Heart left ventricle (tissue), 16 donors: ENCODE measurements at regions not wholly inside any gene's neighbourhood (a gene's known extent, or its start where the extent isn't known, plus 50 kb on each side); places are given as distances from the start of the nearest gene placed in this dataset.

Experiments used
- ATAC-seq, 4 donors: fragments of 200-7000 bp; cut with Tn5 transposase; one replicate each; pipeline ENCODE4 v1.9.1; 2020 to 2022; ENCODE audit warnings: moderate library complexity in 4 of 4, mild to moderate bottlenecking in 3 of 4, moderate number of reproducible peaks in 1 of 4
- DNase-seq, 5 donors: peaks; one replicate each; pipeline ENCODE4 v3.0.0-alpha.2; 2020
- H3K27ac ChIP-seq, 12 donors: fragments of 200-600 bp; sonication (generic) in 4 of 12; one replicate each; pipeline versions ENCODE4 v1.5.0 to v1.8.0; 2016 to 2022; ENCODE audit warnings: mild to moderate bottlenecking in 2 of 12
- H3K27me3 ChIP-seq, 9 donors: fragments of 200-600 bp; sonication (generic) in 2 of 9; one replicate each; pipeline versions ENCODE4 v1.5.1 to v1.8.0; 2016 to 2022; ENCODE audit warnings: mild to moderate bottlenecking in 3 of 9
- H3K36me3 ChIP-seq, 9 donors: fragments of 200-600 bp; sonication (generic) in 2 of 9; one replicate each; pipeline versions ENCODE4 v1.5.0 to v1.8.0; 2018 to 2022; ENCODE audit warnings: mild to moderate bottlenecking in 2 of 9
- H3K4me1 ChIP-seq, 12 donors: fragments of 200-600 bp; sonication (generic) in 4 of 12; one replicate each; pipeline versions ENCODE4 v1.5.0 to v1.8.0; 2016 to 2022; ENCODE audit warnings: mild to moderate bottlenecking in 3 of 12
- H3K4me3 ChIP-seq, 12 donors: fragments of 200-600 bp; sonication (generic) in 4 of 12; one replicate each; pipeline versions ENCODE4 v1.5.0 to v1.8.0; 2017 to 2022; ENCODE audit warnings: mild to moderate bottlenecking in 9 of 12, moderate library complexity in 4 of 12
- H3K9me3 ChIP-seq, 12 donors: fragments of 200-600 bp; sonication (generic) in 4 of 12; one replicate each; pipeline versions ENCODE4 v1.5.0 to v1.8.0; 2016 to 2022; ENCODE audit warnings: mild to moderate bottlenecking in 1 of 12
- POLR2A ChIP-seq, 2 donors: fragments of 450-650 bp; IDR thresholded peaks; one replicate each; pipeline ENCODE4 v1.6.1; 2017; ENCODE audit warnings: antibody characterized with exemption in 2 of 2, mild to moderate bottlenecking in 2 of 2, moderate library complexity in 2 of 2
- WGBS, 4 donors: extraction: QIAGEN DNeasy Blood & Tissue Kit in 2 of 4; methylation state at CpG; one replicate each; pipeline versions ENCODE4 v1.1.5 to v1.1.7; 2013 to 2018; 5-methylcytosine and 5-hydroxymethylcytosine counted together
- intact Hi-C, 10 donors: fragments of 100-400 bp; cut with DNase I; formaldehyde crosslinking; loops; one replicate each; pipeline versions ENCODE4 v1.11.1 to v1.14.2; 2022
- TF ChIP-seq, protein P1 (sequence below), 12 donors: fragments of 200-600 bp; sonication (generic) in 4 of 12; IDR thresholded peaks; one replicate each; pipeline versions ENCODE4 v1.5.0 to v1.8.0; 2018 to 2022; ENCODE audit warnings: antibody characterized with exemption in 12 of 12, mild to moderate bottlenecking in 5 of 12
- donor health status: ischemic (EF 13 %, LVEDD 7.1; RV severe dilation, severe dysfunction).
- donor health status: healthy with polysubstance abuse.
- donor health status: DM: no; HTN: yes; CAD: no.
- donor health status: DM: no; HTN: no; CAD: no.
- donor health status: ischemic (EF 25% LVEDD 6.9; RV normal size, moderate dysfunction).
- donor health status: ischemic (EF 25% LVEDD 5.7; RV mildly dilated, moderate dysfunction).
- donor health status: healthy.
- donor health status: DM: yes; HTN: yes; CAD: no.
- donor health status: ischemic (EF 35%, LVEDD 5.7; RV mildly dilated, moderate dysfunction).
- donor health status: nonischemic (EF 11% LVEDD 7.7; RV severe dilation, severe dysfunction).
- donor health status: DM: yes; HTN: yes; CAD: no.
- donor health status: PGD.
- donor health status: ischemic (EF 29% LVEDD 5.4; RV normal size, mild dysfunction).
- donor health status: nonischemic (EF 23%, LVEDD 6.1; RV moderate dilation, normal function).

DNA sequence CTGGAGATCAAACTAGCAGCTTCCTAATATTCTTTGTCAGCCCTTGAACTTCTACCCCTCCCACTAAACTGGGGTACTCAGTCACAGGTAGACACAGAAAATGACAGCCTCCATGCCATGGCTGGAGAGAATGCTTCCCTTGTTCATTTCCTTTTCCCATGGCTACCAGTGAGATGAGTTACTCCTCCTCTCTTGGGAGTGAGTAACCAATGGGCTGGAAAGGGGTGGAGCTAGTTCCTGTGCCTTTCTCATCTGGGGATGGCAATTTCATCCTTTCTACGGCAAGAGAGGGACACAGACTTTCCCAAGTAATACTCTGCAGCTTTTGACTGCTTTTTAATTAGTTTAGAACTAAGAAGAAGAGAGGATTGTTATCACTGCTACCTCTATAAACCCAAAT is 1045.6 kb upstream of the WWC1 start:
- Histone ChIP-seq H3K27me3 (no peaks in the 10 kb centered on the region), H3K4me3 (no peak overlapping the region), H3K27ac (no peak overlapping the region), H3K4me1 (no peaks in the 10 kb centered on the region), H3K36me3 (no peaks in the 10 kb centered on the region), H3K9me3 (no peaks in the 10 kb centered on the region)
- TF ChIP-seq, protein P1, sequence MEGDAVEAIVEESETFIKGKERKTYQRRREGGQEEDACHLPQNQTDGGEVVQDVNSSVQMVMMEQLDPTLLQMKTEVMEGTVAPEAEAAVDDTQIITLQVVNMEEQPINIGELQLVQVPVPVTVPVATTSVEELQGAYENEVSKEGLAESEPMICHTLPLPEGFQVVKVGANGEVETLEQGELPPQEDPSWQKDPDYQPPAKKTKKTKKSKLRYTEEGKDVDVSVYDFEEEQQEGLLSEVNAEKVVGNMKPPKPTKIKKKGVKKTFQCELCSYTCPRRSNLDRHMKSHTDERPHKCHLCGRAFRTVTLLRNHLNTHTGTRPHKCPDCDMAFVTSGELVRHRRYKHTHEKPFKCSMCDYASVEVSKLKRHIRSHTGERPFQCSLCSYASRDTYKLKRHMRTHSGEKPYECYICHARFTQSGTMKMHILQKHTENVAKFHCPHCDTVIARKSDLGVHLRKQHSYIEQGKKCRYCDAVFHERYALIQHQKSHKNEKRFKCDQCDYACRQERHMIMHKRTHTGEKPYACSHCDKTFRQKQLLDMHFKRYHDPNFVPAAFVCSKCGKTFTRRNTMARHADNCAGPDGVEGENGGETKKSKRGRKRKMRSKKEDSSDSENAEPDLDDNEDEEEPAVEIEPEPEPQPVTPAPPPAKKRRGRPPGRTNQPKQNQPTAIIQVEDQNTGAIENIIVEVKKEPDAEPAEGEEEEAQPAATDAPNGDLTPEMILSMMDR (IDR thresholded peaks at IDR 0.05) = no peak
- no peak for TF ChIP-seq POLR2A (IDR thresholded peaks at IDR 0.05)
- intact Hi-C loops = no loop called here
- DNase-seq (no peak), ATAC-seq (no peak)
- 50 to 62% (median 58%) methylated on average over 1 of the region's 1 CpG for WGBS, 4 donors

DNA sequence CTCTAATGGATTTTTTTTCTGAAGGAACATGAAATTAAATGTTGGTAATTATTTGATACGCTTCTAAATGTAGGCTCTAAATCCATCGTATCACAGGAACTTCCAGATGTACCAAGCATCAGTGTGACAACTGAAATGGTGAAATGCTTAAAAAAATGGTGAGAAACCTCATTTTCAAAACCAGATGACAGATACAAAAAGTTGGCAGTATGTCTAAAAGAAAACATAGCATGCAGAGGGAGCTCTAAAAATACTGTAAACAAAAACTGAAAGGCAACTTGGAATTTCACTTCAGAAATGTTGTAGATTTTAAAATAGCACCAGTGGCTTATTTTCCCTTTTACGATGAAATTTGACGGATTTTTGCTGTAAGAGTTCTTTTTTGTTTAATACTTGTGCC is 1043.6 kb upstream of the WWC1 start:
- ATAC-seq (no peak), DNase-seq (no peak)
- Histone ChIP-seq H3K9me3 (no peaks in the 10 kb centered on the region), H3K4me3 (no peak overlapping the region), H3K36me3 (no peaks in the 10 kb centered on the region), H3K27me3 (peaks cover 0 to 4% (median 0%) of the 10 kb centered on the region in 9 donors), H3K27ac (no peak overlapping the region), H3K4me1 (no peaks in the 10 kb centered on the region)
- TF ChIP-seq, protein P1 (IDR thresholded peaks at IDR 0.05) = no peak
- TF ChIP-seq POLR2A (IDR thresholded peaks at IDR 0.05) = no peak
- 79 to 81% (median 80%) methylated on average over 4 of the region's 4 CpGs for WGBS, 4 donors
- intact Hi-C loops = no loop called here

DNA sequence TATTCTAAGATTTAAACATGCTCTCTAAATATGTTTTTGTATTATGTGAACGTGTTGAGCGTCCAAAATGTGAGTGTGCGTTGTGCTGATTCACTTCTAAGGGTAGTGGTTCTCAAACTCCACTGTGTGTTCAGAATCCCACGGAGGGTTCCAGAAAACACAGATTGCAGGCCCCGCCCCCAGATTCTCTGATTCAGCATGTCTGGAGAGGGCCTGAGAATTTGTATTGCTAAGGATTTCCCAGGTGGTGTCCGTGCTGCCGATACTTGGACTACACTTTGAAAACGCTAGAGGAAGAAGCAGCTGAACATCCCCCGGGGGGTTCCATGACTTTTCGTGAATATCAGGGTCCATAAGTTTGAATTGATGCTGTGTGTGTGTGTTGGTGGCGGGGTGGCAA is 1043.2 kb upstream of the WWC1 start:
- Histone ChIP-seq H3K27me3 (peaks cover 0 to 4% (median 0%) of the 10 kb centered on the region in 9 donors), H3K36me3 (no peaks in the 10 kb centered on the region), H3K4me1 (no peaks in the 10 kb centered on the region), H3K9me3 (no peaks in the 10 kb centered on the region), H3K27ac (no peak overlapping the region), H3K4me3 (no peak overlapping the region)
- WGBS, 4 donors = 79 to 82% (median 80%) methylated on average over 11 of the region's 11 CpGs
- ATAC-seq = no peak
- intact Hi-C loops = no loop called here
- DNase-seq = no peak
- TF ChIP-seq, protein P1 (IDR thresholded peaks at IDR 0.05) = no peak

DNA sequence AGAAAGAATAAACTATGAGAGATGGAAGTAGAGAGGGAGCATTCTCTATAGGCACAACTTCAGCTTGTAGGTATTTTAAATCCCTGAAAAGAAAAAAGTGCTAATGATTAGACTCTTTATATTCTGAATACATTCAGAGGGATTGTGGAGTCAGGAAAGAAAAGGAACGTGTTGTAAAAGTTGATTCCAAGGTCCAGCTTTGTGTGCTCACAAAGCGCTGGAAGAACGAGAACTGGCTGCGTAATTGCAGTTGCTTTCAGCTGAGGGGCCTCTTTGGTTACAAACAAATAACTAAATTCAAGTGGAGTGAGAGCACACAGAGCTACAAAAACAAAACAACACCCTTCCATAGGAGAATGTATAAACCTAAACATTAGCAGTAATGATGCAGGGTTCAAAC is 1040.4 kb upstream of the WWC1 start:
- H3K9me3 ChIP-seq = no peaks in the 10 kb centered on the region
- no peak overlapping the region for H3K4me3 ChIP-seq
- intact Hi-C loops = no loop called here
- no peaks in the 10 kb centered on the region for H3K4me1 ChIP-seq
- 85 to 89% (median 87%) methylated on average over 4 of the region's 4 CpGs for WGBS, 4 donors
- no peak for ATAC-seq
- no peaks in the 10 kb centered on the region for H3K36me3 ChIP-seq
- TF ChIP-seq, protein P1 (IDR thresholded peaks at IDR 0.05) = no peak
- TF ChIP-seq POLR2A (IDR thresholded peaks at IDR 0.05) = no peak
- H3K27me3 ChIP-seq = peaks cover 0 to 4% (median 0%) of the 10 kb centered on the region in 9 donors
- no peak for DNase-seq
- no peak overlapping the region for H3K27ac ChIP-seq
